GM18507 (cell line): ENCODE measurements at regions not wholly inside any gene's neighbourhood (a gene's known extent, or its start where the extent isn't known, plus 50 kb on each side); places are given as distances from the start of the nearest gene placed in this dataset.

Experiments used
- DNase-seq: peaks from one replicate; pipeline ENCODE4 v3.0.0; 2011; ENCODE audit warnings: low read depth; ENCODE audit not compliant: insufficient read length; ENCODE audit errors: extremely low spot score
- FAIRE-seq: peaks from 2 replicates; lab custom pipeline; 2011; peaks lifted over from hg19 to GRCh38; lab: Jason Lieb, UNC

- no peak for FAIRE-seq
These were observed 160.6 kb upstream of the ATP1B1 start for GRCh38 chr1:168945870-168946269.

GRCh38 chr1:168947041-168947440 is 159.4 kb upstream of the ATP1B1 start:
- DNase-seq (no peak), FAIRE-seq (no peak)

More at GRCh38 chr1:168945870-168946269, 160.6 kb upstream of the ATP1B1 start:
- no peak for DNase-seq

- FAIRE-seq (no peak), DNase-seq (no peak)
These were observed 156.8 kb upstream of the ATP1B1 start for GRCh38 chr1:168949672-168950071.

GRCh38 chr1:168957818-168958217 is 148.7 kb upstream of the ATP1B1 start:
- FAIRE-seq (no peak), DNase-seq (no peak)

- FAIRE-seq = no peak
- DNase-seq = no peak
These were observed 147.8 kb upstream of the ATP1B1 start for GRCh38 chr1:168958562-168959289.

- no peak for FAIRE-seq
- no peak for DNase-seq
These were observed 147.1 kb upstream of the ATP1B1 start for GRCh38 chr1:168959382-168959781.

GRCh38 chr1:168960114-168960513 is 146.4 kb upstream of the ATP1B1 start:
- no peak for FAIRE-seq
- DNase-seq = no peak

GRCh38 chr1:168960595-168960994 is 145.9 kb upstream of the ATP1B1 start:
- DNase-seq (no peak), FAIRE-seq (no peak)

GRCh38 chr1:168963601-168964000 is 142.9 kb upstream of the ATP1B1 start:
- FAIRE-seq (no peak), DNase-seq (no peak)

GRCh38 chr1:168964478-168964877 is 142.0 kb upstream of the ATP1B1 start:
- DNase-seq (no peak), FAIRE-seq (no peak)

- FAIRE-seq (no peak), DNase-seq (no peak)
These were observed 140.3 kb upstream of the ATP1B1 start for GRCh38 chr1:168966217-168966616.

GRCh38 chr1:168966636-168967035 is 139.9 kb upstream of the ATP1B1 start:
- no peak for DNase-seq

GRCh38 chr1:168970926-168971659 is 135.4 kb upstream of the ATP1B1 start:
- FAIRE-seq = no peak

More at GRCh38 chr1:168966636-168967035, 139.9 kb upstream of the ATP1B1 start:
- FAIRE-seq = no peak

GRCh38 chr1:168972225-168972624 is 134.3 kb upstream of the ATP1B1 start:
- FAIRE-seq = no peak
- no peak for DNase-seq

More at GRCh38 chr1:168970926-168971659, 135.4 kb upstream of the ATP1B1 start:
- no peak for DNase-seq

- FAIRE-seq = no peak
These were observed 133.6 kb upstream of the ATP1B1 start for GRCh38 chr1:168972887-168973286.

GRCh38 chr1:168974117-168974516 is 132.4 kb upstream of the ATP1B1 start:
- no peak for DNase-seq
- FAIRE-seq = no peak

More at GRCh38 chr1:168972887-168973286, 133.6 kb upstream of the ATP1B1 start:
- no peak for DNase-seq

- DNase-seq (no peak), FAIRE-seq (no peak)
These were observed 131.9 kb upstream of the ATP1B1 start for GRCh38 chr1:168974611-168975010.

- FAIRE-seq (no peak), DNase-seq (no peak)
These were observed 130.2 kb upstream of the ATP1B1 start for GRCh38 chr1:168976267-168976666.

- FAIRE-seq (no peak), DNase-seq (no peak)
These were observed 128.9 kb upstream of the ATP1B1 start for GRCh38 chr1:168977618-168978017.

GRCh38 chr1:168979276-168979675 is 127.2 kb upstream of the ATP1B1 start:
- DNase-seq (no peak), FAIRE-seq (no peak)

GRCh38 chr1:168980180-168980579 is 126.3 kb upstream of the ATP1B1 start:
- DNase-seq = no peak
- FAIRE-seq = no peak
